ENCODE measurements at regions not wholly inside any gene's neighbourhood (a gene's known extent, or its start where the extent isn't known, plus 50 kb on each side); places are given as distances from the start of the nearest gene placed in this dataset.

GRCh38 chr2:166725927-166726924 lies 162.1 kb upstream of the XIRP2 start (continued):
- TF ChIP-seq USF2 (IDR thresholded peaks at IDR 0.05; ENCODE audit: borderline replicate concordance, low read depth, low read length), result no peak
- no peak for TF ChIP-seq TAF1 (IDR thresholded peaks at IDR 0.05; ENCODE audit: borderline replicate concordance, low read depth, low read length)
- no peak for TF ChIP-seq TEAD4 (IDR thresholded peaks at IDR 0.05; ENCODE audit: borderline replicate concordance, insufficient read depth)
- no peak for TF ChIP-seq RCOR1 (IDR thresholded peaks at IDR 0.05; ENCODE audit: low read length)
- no peak for TF ChIP-seq GATA2 (CRISPR knock-in tag; IDR thresholded peaks at IDR 0.05)

GRCh38 chr2:166716968-166717367 lies 171.3 kb upstream of the XIRP2 start:
- no peak overlapping the region for H3K4me3 ChIP-seq (ENCODE audit: low read depth in 2 of 2, low read length in 1 of 2)
- H3K79me2 ChIP-seq (ENCODE audit: insufficient read depth), result no peaks in the 10 kb centered on the region
- CTCF ChIA-PET, result no interaction called here
- H3K9me2 ChIP-seq, result no peaks in the 10 kb centered on the region
- H3K27me3 ChIP-seq (ENCODE audit: insufficient read depth), result no peaks in the 10 kb centered on the region
- H3F3A ChIP-seq (replicated peaks; ENCODE audit: insufficient read depth), result no peaks in the 10 kb centered on the region
- H3K9me3 ChIP-seq, result no peaks in the 10 kb centered on the region
- POLR2A ChIA-PET, result no interaction called here
- H3K4me1 ChIP-seq (ENCODE audit: control insufficient read depth in 1 of 2, insufficient read depth in 2 of 2, low read depth in 1 of 2, low read length in 1 of 2), result no peaks in the 10 kb centered on the region
- no peak overlapping the region for H3K9ac ChIP-seq
- H4K20me1 ChIP-seq (ENCODE audit: insufficient read depth), result no peaks in the 10 kb centered on the region
- H3K36me3 ChIP-seq (replicated peaks in 1 of 2; ENCODE audit: control insufficient read depth in 1 of 2, insufficient read depth in 2 of 2, low read length in 1 of 2), result no peaks in the 10 kb centered on the region
- H3K4me2 ChIP-seq, result no peak overlapping the region
- TF ChIP-seq NRF1 (IDR thresholded peaks at IDR 0.05; ENCODE audit: low read depth, low read length), result no peak
- no peak for TF ChIP-seq IRF3 (IDR thresholded peaks at IDR 0.05; ENCODE audit: low read depth, low read length)
- DNase-seq, result no peak
- H2AFZ ChIP-seq (ENCODE audit: low read depth), result no peak overlapping the region
- no peak overlapping the region for H3K27ac ChIP-seq (ENCODE audit: low read depth in 2 of 2, low read length in 1 of 2)

GRCh38 chr2:166700079-166700478 lies 188.2 kb upstream of the XIRP2 start:
- 66% methylated on average over 2 of the region's 2 CpGs for WGBS (ENCODE audit: low lambda C conversion rate)
- no peaks in the 10 kb centered on the region for H3K36me3 ChIP-seq (replicated peaks in 1 of 2; ENCODE audit: control insufficient read depth in 1 of 2, insufficient read depth in 2 of 2, low read length in 1 of 2)
- no peak overlapping the region for H3K27ac ChIP-seq (ENCODE audit: low read depth in 2 of 2, low read length in 1 of 2)
- ChIA-PET POLR2A (no interaction called here), CTCF (interaction anchor here (0.8 to 4.1 kb wide), 8 partner anchors 9 to 1419 kb away, joined by 3 to 37 read pairs (median 4); no protein-coding TSS in a partner anchor)
- H4K20me1 ChIP-seq (ENCODE audit: insufficient read depth), result no peaks in the 10 kb centered on the region
- H2AFZ ChIP-seq (ENCODE audit: low read depth), result no peak overlapping the region
- TF ChIP-seq SMC3 (IDR thresholded peaks at IDR 0.05; ENCODE audit: low read depth, low read length) (peak; percentile 50; the same call in 1 of the 2 replicates), RAD21 (IDR thresholded peaks at IDR 0.05; ENCODE audit: low read length) (peak; percentile 79), CTCF (IDR thresholded peaks at IDR 0.05) (peak; percentile 55), IRF3 (IDR thresholded peaks at IDR 0.05; ENCODE audit: low read depth, low read length) (no peak)
- no peaks in the 10 kb centered on the region for H3F3A ChIP-seq (replicated peaks; ENCODE audit: insufficient read depth)
- H3K27me3 ChIP-seq (ENCODE audit: insufficient read depth), result no peaks in the 10 kb centered on the region
- H3K4me3 ChIP-seq (ENCODE audit: low read depth in 2 of 2, low read length in 1 of 2), result no peak overlapping the region
- no peaks in the 10 kb centered on the region for H3K79me2 ChIP-seq (ENCODE audit: insufficient read depth)
- H3K4me2 ChIP-seq, result no peak overlapping the region
- H3K4me1 ChIP-seq (ENCODE audit: control insufficient read depth in 1 of 2, insufficient read depth in 2 of 2, low read depth in 1 of 2, low read length in 1 of 2), result no peaks in the 10 kb centered on the region
- DNase-seq, result peak; percentile 11
- H3K9me3 ChIP-seq, result no peaks in the 10 kb centered on the region
- H3K9ac ChIP-seq, result no peak overlapping the region
- H3K9me2 ChIP-seq, result no peaks in the 10 kb centered on the region

Data from SK-N-SH (cell line).